ENCODE measurements at regions not wholly inside any gene's neighbourhood (a gene's known extent, or its start where the extent isn't known, plus 50 kb on each side); places are given as distances from the start of the nearest gene placed in this dataset.

DNA sequence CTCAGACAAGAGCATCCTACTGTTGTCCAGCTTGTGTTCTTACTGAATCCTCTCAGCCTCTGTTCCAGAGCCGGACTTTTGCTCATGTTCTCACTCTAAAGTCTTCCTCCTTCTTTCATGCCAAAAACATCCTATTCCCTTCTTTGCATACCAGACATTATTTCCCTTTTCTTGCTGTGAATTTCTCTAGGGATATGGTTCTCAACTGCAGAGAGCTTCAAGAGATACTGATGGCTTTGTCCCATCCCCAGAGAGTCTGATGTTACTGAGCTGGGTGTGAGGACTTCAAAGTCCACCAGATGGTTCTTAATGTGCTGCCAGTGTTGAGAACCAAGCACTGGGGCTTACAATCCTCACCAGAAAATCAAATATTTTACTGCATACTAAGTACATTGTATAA, 98.6 kb upstream of the FER start:
- no peak for DNase-seq

DNA sequence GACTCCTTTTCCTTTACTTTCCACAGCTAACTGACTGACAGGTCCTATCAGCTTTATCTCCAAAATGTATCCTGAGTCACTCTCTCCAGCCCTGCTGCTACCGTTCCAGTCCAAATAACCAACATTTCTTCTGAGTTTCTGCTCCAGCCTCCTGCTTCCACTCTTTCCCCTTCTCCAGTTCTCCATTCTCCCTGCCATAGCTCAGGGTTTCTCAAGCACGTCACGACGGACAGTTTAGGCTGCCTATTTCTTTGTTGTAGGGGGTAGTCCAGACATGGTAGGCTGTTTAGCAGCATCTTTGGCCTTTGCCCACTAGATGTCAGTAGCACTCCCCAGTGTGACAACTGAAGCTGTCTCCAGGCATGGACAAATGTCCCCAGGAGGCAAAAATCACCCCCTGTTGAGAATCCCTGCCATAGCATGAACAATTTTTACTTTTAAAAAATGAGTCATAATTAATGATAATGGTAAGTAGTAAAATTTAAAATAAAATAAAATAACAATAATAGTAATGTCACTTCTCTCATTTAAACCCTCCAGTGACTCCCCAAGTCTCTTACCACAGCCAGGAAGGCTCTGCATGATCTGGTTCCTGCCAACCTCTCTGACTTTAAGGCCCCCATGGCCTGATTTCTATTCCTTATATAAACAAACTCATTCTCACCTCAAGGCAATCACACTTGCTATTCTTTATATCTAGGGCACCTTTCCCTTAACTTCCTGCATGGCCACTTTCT, 105.4 kb upstream of the FER start:
- DNase-seq: peak; percentile 62

DNA sequence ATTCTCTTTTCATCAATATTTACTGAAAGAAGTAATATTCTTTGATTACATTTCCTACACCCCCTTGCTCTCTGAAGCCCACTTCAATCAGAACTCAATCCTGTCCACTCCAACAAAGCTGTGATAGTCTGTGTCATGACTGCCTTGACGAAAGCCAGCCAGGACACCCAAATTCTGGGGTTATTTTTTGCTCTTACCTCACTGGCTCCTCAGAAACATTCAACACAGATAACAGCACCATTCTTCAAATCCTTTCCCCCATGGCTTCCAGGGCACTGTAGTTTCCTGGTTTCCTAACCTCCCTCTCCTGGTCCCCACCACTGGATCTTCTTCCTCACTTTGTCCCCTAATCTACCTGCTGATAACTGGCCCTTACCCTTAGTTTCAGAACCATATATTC, 106.1 kb upstream of the FER start:
- no peak for DNase-seq

DNA sequence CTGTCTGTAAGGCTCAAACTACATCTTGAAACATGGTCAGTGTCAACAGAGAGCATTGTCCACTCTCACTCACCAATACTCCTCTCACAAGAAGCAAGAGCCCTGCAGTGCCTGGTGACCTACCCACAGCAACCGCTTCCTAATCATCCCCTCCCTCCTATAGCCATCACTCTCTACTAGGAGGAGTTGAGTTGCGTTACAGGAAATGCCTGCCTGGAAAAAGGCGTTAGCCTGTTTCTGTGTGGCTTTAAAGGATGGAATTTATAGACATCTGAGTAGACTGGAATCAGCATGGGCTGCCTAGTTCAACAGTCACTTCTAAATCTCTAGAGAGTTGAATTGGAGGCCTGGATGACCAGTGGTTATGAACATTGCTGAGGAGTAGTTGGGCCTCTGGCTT, 108.3 kb upstream of the FER start:
- DNase-seq: no peak

DNA sequence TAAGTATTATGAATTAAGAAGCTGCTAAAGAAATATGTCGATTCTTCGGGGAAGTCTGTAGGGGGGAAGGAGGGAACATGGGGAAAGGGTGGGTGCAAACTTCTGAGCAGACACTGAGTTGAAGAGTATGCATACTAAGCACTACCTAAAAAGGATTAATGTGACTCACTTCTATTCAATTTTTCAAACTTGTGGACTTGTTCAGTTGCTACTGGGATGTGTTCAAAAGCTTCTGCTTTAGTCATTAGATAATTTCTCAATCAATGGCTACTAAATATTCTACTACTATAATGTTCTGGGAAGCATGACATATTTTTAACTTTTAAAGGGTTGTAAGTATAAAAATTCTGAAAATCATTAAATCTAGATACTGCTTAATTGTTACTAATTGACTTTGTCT, 109.7 kb upstream of the FER start:
- no peak for DNase-seq

DNA sequence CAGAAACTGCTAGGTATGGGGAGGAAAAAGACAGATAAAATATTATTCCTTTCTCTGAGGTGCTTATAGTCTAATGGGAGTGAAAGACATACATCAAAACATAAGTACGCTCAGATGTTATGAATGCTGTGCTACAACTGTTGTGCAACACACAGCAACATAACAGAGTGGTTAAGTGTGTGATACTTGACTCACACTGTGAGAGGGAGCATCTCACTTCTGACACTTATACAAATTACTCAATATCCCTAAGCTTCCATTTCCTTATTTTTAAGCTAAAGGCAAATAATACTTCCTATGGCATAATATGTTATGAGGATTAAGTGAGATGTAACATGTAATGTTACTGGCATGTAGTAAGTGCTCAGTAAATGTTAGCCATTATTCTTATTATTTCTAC, 110.6 kb upstream of the FER start:
- DNase-seq: peak; percentile 62

DNA sequence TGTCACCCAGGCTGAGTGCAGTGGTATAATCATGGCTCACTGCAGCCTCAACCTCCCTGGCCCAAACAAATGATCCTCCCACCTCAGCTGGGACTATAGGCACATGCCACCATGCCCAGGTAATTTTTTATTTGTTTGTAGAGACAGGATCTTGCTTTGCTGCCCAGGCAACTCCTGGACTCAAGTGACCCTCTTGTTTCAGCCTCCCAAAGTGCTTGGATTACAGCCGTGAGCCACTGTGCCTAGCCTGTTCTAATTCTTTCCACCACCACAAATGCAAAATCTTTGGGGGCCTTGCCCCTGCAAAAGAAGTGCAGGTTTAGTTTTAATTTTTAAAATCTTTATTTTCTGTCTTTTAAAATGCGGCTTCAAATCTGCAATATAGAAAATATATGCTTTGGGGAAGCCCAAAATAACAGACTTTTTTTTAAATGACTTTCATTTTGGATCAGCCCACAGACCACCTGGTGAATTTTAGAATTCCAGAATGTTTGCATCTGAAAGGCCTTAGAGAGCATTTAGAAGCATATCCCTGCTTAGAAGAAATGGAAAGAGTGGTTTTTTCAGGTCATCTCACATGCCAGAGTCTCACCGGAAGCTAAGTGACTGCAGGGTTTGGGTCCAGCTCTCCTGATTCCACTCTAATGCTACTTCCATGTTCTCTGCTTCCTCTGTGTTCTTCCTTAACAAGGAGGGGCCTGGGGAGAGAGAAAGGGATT, 111.4 kb upstream of the FER start:
- no peak for DNase-seq

DNA sequence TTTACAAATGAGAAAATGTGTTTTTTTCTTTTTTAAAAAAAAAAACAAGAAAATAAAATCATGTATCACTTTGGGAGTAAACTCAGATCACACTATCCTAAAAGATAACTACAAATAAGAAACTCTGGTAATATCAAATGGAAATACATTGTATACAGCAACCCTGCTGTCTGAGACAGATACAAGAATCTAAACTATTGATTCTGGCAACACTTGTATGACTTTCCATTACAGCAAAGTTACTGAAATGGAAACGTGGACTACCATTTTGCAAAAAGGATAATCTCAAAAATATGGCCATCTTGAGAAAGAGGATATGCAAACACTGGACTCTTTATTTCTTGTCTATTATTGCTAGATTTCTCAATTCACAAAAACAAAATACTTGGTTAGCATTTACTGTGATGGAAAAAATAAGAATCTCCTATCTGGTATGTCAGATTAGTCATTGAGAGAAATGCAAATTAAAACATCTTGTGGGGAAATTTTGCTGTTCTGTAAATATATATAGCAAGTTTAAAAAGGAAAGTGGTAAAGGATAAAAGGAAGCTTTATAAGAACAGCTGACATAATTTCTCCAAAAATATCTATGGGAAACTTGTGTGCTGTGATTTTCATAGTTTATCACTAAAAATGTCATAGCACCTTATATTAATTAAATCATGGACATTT, 112.9 kb upstream of the FER start:
- no peak for DNase-seq

DNA sequence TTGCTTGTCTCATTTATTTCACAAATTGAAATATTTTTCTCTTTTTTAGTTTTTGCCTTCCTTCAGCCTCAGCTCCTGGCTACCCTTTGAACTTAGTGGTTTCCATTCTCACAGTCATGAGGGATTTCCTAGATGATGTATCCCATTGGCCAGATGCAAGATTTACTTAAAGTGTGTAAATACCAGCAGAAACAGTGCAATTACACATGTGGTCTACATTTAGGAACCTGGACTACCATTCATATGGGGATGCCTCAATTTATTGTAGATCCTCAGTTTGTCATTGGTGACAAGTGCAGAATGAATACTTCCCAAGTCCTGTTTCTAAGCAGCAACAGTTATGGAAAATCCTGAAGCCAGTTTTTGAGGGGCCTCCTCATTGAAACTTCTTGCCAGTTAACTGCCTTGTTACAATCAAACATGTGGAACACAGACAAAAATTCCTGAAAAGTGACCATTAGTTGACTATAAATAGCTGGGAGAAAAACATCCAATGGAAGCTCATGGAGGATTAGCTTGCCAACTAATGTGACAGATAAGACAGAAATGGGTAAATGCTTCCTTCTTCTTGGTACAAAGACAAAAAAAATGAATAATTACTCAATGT, 113.6 kb upstream of the FER start:
- DNase-seq: no peak

DNA sequence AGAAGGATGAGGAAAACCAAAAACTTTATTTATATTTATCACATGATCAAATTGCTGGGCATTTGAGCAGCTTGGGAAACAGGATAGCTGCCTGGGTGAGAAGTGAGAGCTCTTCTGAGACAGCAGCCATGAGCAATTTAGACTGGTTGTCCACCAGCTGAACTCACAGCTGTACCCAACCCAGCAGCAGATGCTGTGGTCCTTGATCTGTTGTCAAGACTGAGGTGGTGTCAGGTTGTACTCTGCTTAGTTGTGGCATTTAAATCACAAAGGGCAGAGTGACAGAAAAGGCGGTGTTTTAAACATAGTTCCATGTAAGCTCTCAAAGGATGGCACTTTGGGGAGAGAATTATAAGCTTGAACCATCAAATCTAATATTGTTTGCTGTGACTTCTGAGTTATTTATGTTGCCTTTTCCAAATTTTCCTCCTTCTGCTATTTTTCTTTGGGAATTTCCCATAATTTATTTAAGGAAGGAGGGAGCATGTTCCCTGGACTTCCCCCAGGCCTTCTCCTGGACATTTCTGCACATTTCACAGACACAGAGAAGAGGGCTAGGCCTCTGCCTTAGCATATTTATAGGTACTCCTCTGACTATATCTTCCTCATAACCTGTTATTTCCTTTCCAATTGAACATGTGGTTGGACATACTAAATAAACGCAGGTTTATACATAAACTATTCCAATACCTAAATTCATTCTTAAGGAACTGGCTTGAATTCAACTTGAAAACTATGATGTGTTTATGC, 117.7 kb upstream of the FER start:
- DNase-seq: no peak

DNA sequence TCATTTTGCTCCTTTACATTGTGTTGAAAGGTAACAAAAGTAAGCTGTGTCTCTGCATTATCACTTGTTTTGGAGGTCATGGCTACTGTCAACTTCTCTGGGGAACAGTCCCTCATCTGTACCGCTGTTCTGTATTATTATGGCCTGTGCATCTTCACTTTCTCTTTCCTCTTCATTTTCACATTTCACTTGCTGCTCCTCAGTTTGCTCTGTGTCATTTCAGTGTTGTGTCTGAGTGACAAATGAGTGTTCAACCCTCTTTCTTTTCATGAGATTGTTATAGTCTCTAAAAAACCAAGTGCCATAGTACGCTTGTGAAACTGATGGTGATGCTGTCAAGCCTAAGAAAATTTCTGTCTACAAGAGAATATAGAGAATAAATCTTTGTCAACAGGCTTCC, 122.0 kb upstream of the FER start:
- no peak for DNase-seq

DNA sequence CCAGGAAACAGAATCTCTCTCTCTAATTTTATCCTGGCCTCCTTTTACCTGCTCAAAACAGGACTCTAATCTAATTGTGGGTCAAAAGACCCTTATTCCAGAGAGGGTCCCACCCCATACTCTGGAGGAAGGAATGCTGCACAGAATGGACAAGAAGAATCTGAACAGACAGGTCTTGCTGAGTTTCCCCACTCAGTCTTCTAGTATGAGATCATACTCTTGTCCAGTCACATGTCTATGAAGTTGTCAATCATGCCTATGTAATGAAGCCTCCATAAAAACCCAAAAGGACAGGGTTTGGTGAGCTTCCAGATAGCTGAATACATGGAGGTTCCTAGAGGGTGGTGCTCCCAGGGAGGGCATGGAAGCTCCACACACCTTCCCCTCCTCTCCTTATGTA, 123.9 kb upstream of the FER start:
- DNase-seq: no peak

DNA sequence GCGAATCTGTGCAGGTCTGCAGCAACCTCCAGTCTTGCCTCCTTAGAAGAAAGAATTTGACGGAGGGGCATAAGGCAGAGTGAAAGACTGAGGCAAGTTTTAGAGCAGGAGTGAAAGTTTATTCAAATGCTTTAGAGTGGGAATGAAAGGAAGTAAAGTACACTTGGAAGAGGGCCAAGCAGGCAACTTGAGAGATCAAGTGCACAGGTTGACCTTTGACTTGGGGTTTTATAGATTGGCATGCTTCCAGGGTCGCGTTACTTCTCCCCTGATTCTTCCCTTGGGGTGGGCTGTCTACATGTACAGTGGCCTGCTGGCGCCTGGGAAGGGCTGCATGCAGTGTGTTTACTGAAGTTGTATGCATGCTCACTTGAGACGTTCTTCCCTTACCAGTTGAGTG, 127.2 kb upstream of the FER start:
- no peak for DNase-seq

DNA sequence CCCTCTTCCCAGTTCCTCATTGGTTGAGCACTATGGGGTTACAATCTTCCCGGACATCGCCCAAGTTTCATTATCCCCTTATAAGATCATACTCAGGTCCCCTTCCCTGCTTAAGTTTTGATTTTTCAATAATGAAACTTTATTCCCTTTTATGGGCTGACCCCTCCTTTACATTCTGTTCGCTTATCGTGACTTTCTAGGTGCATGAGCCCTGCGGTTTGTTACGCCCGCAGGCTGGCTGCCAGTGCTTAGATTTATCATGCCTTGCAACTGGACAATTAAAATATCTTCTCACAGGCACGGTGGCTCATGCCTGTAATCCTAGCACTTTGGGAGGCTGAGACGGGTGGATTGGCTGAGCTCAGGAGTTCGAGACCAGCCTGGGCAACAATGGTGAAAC, 127.9 kb upstream of the FER start:
- DNase-seq: no peak

DNA sequence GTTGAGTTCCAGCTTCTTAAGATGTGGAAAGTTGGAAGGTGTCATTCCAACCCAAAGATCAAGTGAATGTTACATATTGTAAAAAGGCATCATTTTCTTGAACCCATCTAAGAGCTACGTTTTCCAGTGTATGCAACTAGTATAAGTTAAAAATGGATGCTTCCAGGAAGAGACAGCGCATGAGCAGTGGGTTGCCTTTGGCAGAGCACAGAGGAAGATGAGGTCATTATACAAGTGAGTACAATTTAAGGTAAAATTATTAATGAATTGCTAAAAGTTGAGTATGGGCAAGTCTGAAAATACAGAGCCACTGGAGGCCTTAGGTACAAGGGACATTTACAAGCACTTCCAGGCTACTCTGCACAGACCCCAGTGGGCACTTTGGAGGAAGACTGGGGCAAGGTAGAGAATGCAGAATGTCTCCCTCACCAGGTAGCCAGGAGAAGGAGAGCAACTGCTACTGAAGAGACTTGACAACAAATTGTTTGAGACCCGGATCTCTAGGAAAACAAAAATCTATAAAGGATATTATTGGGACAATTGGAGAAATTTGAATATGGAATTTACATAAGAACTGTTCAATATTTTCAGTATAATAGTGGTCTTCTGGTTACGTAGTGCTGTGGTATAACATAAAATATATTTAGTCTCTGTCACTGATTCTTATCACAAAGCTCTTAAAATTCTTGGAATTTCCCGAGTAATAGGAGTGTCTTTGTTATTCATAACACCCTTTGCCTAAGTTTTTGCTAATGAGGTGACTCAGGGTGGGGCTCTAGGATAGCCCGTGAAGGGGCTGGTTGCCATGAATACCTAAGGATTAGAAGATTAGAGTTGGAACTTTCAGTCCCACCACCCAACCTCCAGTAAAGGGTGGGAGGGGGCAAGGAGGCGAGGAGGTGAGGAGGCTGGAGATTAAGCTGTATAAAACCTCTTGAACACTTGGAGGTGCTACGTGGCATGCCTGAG, 129.9 kb upstream of the FER start:
- DNase-seq: no peak

DNA sequence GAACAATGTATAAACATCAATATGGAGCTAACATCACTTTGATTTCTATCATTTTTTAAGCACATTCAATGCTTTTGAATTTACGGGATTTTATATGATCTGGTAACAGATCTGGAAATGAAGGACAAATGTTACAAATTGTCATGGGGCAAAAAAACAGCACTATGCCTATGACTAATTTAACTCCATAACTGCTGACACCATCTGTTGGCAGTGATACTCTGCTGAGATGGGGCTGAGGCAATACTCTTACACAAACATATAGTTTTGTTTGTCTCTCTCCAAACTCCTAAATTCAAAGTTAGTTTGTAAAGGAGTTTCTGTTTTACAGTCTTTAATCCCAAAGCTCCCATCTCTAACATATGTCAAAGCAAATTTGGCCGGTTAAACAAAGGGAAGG, 132.5 kb upstream of the FER start:
- no peak for DNase-seq

DNA sequence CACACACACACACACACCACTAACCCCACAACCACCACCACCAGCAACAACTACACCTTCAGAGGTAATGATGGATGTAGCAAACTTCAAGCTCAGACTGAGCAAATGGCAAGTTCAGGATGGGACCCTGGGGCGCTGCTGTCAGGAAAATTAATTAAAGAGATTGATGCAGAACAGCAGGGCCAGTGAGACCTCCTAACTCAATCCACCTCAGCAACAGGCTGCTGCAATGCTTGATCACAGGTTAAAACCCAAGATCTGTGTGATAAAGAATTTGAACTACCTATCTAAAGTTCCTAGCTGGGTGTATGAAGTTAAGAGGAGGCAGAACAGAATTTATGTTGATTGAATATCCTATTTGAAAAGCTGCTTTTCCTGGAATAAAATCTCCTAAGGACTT, 140.3 kb upstream of the FER start:
- DNase-seq: no peak

DNA sequence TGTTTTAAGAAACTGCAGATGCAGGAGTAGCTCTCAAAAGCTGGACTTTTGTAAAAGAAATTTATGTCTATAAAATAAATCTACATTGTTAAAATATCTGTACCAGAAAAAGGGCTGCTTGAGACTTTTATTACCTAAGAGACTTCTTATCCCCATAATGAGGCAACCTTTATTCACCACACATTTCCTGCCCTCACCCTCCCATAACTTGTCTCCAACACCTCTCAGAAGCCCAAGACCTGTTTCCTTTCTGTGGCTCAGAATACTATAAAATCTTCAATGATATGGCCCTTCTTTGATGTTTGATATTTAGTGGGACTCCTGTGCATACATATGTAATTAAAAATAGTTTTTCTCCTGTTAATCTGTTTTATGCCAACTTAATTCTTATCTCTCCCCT, 141.5 kb upstream of the FER start:
- no peak for DNase-seq

DNA sequence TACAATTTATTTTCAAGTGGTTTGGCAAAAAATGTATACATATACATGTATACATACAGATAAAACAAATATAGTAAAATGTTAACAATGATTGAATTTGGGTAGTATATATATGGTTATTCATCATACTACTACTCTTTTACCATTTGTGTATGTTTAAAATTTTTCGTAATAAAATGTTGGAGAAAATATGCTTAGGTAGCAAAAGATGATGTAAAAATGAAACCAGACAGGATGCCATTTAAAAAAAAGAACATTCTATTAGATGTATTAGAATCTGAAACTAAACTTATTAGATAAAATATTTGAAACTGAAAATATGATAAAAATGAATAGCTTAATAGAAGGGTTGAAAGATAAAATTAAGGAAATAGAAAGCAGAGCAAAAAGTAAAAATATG, 144.9 kb upstream of the FER start:
- no peak for DNase-seq

DNA sequence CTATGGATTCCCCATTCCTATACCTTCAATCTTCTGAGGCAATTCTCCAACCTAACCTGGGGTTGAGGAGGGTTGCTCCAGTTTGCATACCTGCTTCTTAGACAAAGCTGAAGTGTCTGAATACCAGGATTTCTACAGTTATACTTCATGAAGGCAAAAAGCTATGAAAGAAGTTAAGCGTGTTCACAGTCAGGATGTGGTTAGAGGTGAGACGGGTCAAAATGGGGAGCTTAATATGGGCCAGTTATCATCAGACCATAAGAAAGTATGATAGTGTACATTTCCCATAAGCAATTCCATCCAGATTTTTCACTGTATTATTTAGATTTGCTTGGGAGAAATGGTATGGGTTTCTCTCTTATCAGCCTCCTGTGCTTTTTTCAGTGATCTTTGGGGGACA, 156.9 kb upstream of the FER start:
- no peak for DNase-seq

DNA sequence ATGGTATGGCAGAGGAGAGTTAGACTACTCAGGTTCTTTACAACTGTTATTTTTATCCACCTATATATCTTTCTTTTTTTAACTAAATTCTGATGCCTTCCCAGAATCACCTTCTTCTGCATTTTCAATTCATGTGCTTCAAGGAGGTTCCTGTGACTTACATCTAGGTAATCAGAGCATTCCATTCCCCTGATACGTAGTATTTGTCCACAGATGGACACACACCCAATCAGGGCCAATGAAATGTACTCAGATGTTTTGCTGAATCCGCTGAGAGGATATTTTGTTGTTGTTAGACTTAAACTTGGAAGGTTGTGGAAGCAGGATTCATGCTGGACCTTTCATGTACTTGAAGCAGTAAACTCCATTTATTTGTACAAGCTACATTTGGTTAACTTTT, 159.4 kb upstream of the FER start:
- DNase-seq: peak; percentile 11

DNA sequence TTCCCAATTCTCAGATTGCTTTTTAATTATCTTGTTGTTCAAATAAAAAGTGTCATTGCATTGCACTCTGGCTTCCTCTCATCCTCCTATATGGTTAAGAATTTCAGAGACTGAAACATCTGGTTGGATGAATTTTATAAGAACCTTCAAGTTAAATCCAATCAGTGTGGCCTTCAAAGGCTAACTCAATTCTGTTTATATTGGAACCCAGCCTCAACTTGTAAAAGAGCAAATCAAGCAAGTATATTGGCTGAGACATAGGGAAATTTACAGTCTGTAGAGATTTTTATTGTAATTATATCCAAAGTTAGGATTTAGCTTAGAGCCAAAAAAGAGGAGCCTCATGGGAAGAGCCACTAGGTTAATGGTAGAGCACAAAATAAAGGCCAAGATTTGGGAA, 159.9 kb upstream of the FER start:
- DNase-seq: no peak

Measured in NCI-H226 (cell line).